GM12864 (cell line): ENCODE measurements at regions not wholly inside any gene's neighbourhood (a gene's known extent, or its start where the extent isn't known, plus 50 kb on each side); places are given as distances from the start of the nearest gene placed in this dataset.
A peak's percentile ranks its signal among the peaks of the same experiment; 100 is the strongest.

Source experiments
- DNase-seq: peaks from one replicate; pipeline ENCODE4 v3.0.0-alpha.2; 2011; ENCODE audit warnings: low read depth
- H3K4me3 ChIP-seq: 2 replicates; pipeline ENCODE4 v1.5.1; 2011; ENCODE audit warnings: mild to moderate bottlenecking, low read depth, low read length, control low read depth
- TF ChIP-seq, protein P1 (sequence below): IDR thresholded peaks from 2 replicates; pipeline ENCODE4 v1.5.1; 2011; ENCODE audit warnings: low read depth, mild to moderate bottlenecking, moderate library complexity, low read length, control low read depth, inconsistent platforms; ENCODE audit errors: missing control alignments

DNA sequence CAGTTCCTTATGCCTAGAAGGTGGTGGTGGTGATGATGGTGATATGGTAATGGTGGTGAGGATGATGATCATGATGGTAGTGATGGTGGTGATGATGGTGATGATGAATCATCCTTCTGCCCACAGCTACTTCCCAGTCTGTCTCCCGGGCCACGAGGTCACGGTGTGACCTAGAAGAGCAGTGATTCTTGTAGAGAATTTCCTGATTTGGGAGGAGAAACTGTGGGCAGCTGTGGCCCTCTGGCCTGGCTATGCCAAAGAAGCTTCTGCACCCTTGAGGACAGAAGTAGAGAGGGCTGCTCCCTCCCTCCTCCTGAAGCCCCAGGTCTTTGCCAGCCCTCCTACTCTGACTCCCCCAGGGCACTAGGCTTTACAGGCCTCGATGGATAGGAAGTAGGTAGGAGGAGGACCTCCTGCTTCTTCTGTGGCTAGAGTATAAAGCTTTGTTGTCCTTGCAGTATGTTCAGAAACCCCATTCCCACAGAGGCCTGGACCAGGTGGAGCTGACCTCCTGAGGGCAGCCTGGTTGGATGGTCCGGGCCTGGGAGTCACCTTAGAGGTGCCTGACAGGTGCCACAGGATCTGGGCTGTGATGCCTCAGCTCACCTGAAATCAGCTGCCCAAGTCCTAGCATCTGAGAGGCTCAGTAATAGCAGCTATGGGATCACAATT, 57.9 kb upstream of the EPAS1 start:
- no peak for DNase-seq
- TF ChIP-seq, protein P1, sequence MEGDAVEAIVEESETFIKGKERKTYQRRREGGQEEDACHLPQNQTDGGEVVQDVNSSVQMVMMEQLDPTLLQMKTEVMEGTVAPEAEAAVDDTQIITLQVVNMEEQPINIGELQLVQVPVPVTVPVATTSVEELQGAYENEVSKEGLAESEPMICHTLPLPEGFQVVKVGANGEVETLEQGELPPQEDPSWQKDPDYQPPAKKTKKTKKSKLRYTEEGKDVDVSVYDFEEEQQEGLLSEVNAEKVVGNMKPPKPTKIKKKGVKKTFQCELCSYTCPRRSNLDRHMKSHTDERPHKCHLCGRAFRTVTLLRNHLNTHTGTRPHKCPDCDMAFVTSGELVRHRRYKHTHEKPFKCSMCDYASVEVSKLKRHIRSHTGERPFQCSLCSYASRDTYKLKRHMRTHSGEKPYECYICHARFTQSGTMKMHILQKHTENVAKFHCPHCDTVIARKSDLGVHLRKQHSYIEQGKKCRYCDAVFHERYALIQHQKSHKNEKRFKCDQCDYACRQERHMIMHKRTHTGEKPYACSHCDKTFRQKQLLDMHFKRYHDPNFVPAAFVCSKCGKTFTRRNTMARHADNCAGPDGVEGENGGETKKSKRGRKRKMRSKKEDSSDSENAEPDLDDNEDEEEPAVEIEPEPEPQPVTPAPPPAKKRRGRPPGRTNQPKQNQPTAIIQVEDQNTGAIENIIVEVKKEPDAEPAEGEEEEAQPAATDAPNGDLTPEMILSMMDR = no peak
- H3K4me3 ChIP-seq = no peak overlapping the region

DNA sequence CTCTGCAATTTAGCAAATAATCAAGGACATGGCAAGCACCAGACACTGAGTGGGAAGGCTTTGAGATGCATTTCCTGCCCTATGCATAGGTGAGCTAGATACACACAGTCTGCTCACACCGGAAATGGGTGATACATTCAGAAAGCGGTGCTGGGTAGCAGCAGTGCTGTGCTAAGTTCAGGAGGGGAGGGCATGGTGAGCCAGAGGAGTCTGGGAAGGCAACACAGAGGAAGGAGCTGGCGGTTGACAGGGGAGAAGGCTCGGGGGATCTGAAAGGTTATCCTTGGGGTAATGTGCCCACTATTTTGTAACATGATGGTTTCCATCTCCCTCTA, 57.4 kb upstream of the EPAS1 start:
- no peak overlapping the region for H3K4me3 ChIP-seq
- peak; percentile 58 for DNase-seq
- TF ChIP-seq, protein P1 = no peak

DNA sequence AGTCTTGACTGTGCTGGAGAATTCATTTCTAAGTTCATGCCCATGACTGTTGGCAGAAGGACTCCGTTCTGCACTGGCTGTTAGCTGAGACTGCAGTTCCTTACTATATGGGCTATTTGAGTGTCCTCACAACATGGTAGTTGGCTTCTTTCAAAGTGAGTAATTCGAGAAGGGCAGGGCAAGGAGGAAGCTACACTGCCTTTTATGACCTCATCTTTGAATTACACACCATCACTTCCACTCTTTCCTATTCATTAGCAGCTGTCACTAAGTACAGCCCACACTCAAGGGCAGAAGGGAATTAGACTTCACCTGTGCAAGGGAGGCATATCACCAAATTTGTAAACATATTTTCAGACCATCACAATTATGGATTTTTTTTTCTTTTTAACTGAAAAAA, 55.9 kb upstream of the EPAS1 start:
- H3K4me3 ChIP-seq = no peak overlapping the region
- DNase-seq = no peak
- TF ChIP-seq, protein P1 = no peak

DNA sequence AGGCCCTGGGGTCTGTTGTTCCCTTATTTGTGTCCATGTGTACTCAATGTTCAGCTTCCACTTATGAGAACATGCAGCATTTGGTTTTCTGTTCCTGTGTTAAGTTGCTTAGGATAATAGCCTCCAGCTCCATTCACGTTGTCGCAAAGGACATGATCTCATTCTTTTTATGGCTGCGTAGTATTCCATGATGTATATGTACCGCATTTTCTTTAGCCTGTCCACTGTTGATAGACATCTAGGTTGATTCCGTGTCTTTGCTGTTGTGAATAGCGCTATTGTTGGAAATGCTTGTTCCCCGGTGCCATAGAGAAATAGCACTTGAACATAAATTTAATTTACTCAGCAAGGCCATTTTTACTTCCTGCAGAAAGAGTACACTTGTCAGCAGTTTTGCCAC, 51.3 kb upstream of the EPAS1 start:
- TF ChIP-seq, protein P1 = no peak
- no peak for DNase-seq
- no peak overlapping the region for H3K4me3 ChIP-seq

DNA sequence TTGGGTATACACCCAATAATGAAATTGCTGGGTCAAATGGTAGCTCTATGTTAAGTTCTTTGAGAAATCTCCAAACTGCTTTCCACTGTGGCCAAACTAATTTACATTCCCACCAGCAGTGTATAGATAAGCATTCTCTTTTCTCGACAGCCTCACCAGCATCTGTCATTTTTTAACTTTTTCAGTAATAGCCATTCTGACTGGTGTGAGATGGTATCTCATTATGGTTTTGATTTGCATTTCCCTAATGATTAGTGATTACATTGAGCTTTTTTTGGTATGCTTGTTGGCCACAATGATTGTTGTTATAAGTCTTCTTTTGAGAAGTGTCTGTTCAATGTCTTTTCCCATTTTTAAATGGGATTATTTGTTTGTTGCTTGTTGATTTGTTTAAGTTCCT, 50.4 kb upstream of the EPAS1 start:
- DNase-seq = no peak
- TF ChIP-seq, protein P1 = no peak

More for the DNA sequence above, 50.4 kb upstream of the EPAS1 start:
- no peak overlapping the region for H3K4me3 ChIP-seq
